ENCODE measurements at regions not wholly inside any gene's neighbourhood (a gene's known extent, or its start where the extent isn't known, plus 50 kb on each side); places are given as distances from the start of the nearest gene placed in this dataset.

- no peak for TF ChIP-seq CTCF (IDR thresholded peaks at IDR 0.05; ENCODE audit: low read depth, low read length, poor library complexity, severe bottlenecking)
- no peak for TF ChIP-seq EZH2phosphoT487 (IDR thresholded peaks at IDR 0.05; ENCODE audit: borderline replicate concordance, low read length)
Observed at GRCh38 chr6:78709021-78709420, 158.3 kb upstream of the IRAK1BP1 start.

All from DOHH2 (cell line).